IMR-90 (cell line): ENCODE measurements at regions not wholly inside any gene's neighbourhood (a gene's known extent, or its start where the extent isn't known, plus 50 kb on each side); places are given as distances from the start of the nearest gene placed in this dataset.

Experiments
- ATAC-seq: fragments of 200-7000 bp; cut with Tn5 transposase; 2 replicates; pipeline ENCODE4 v1.9.1; 2020; ENCODE audit warnings: low read depth, mild to moderate bottlenecking, moderate library complexity
- BruUV-seq: library from RNA; stranded (reverse); fragments of 400-500 nt; replicated peaks from 2 replicates; lab custom pipeline; 2021; lab: Mats Ljungman, UMichigan
- CTCF ChIA-PET: fragments of 300-600 bp; formaldehyde crosslinking; extraction: SDS; loops from one replicate; lab custom pipeline; 2021; ENCODE audit warnings: antibody characterized with exemption; lab: Yijun Ruan, JAX
- POLR2A ChIA-PET: fragments of 300-600 bp; sonication (Branson Sonifier 250); formaldehyde crosslinking; loops from one replicate; lab custom pipeline; 2022; ENCODE audit warnings: antibody characterized with exemption; ENCODE audit not compliant: unreplicated experiment; lab: Charles Lee
- DNase-seq: peaks from one replicate; pipeline ENCODE4 v3.0.0; 2013
- H2AFZ ChIP-seq: replicated peaks from 2 replicates; pipeline ENCODE3; 2013; ENCODE audit warnings: low read length, mild to moderate bottlenecking; ENCODE audit not compliant: poor library complexity
- H2AK5ac ChIP-seq: 2 replicates; pipeline ENCODE4 v1.6.1; 2013; ENCODE audit warnings: low read depth, low read length, inconsistent platforms
- H2AK9ac ChIP-seq: replicated peaks from 2 replicates; pipeline ENCODE3; 2013; ENCODE audit warnings: mild to moderate bottlenecking, low read depth, low read length, moderate library complexity; ENCODE audit not compliant: poor library complexity
- H2BK120ac ChIP-seq: 2 replicates; pipeline ENCODE4 v1.6.1; 2013; ENCODE audit warnings: low read depth, low read length, inconsistent platforms
- H2BK15ac ChIP-seq: 3 replicates; pipeline ENCODE4 v1.6.1; 2013; ENCODE audit warnings: low read depth, low read length, inconsistent platforms
- H2BK20ac ChIP-seq: 2 replicates; pipeline ENCODE4 v1.6.1; 2013; ENCODE audit warnings: low read depth, mild to moderate bottlenecking, inconsistent platforms, low read length, moderate library complexity
- H2BK5ac ChIP-seq: 2 replicates; pipeline ENCODE4 v1.6.1; 2013; ENCODE audit warnings: mild to moderate bottlenecking, low read depth, low read length, inconsistent platforms; ENCODE audit not compliant: poor library complexity, severe bottlenecking
- H3K14ac ChIP-seq: replicated peaks from 2 replicates; pipeline ENCODE4 v1.6.1; 2013; ENCODE audit warnings: low read depth, low read length, inconsistent platforms
- H3K18ac ChIP-seq: 2 replicates; pipeline ENCODE4 v1.6.1; 2013; ENCODE audit warnings: low read depth, low read length, control low read depth
- H3K23ac ChIP-seq: 2 replicates; pipeline ENCODE4 v1.6.1; 2013; ENCODE audit warnings: low read depth, low read length, inconsistent platforms
- H3K27ac ChIP-seq: 2 replicates; pipeline ENCODE4 v1.5.1; 2013; ENCODE audit warnings: mild to moderate bottlenecking, control low read depth, low read length; ENCODE audit not compliant: insufficient read depth
- H3K27me3 ChIP-seq: 2 replicates; pipeline ENCODE4 v1.6.1; 2013; ENCODE audit warnings: low read length; ENCODE audit not compliant: control insufficient read depth, insufficient read depth
- H3K36me3 ChIP-seq: 2 replicates; pipeline ENCODE4 v1.6.1; 2013; ENCODE audit warnings: low read length, mixed read lengths; ENCODE audit not compliant: control insufficient read depth, insufficient read depth
- H3K4ac ChIP-seq: 2 replicates; pipeline ENCODE4 v1.6.1; 2013; ENCODE audit warnings: low read depth, low read length, inconsistent platforms
- H3K4me1 ChIP-seq: 2 replicates; pipeline ENCODE4 v1.6.1; 2013; ENCODE audit warnings: low read length, mixed read lengths; ENCODE audit not compliant: control insufficient read depth, insufficient read depth
- H3K4me2 ChIP-seq: 2 replicates; pipeline ENCODE4 v1.6.1; 2013; ENCODE audit warnings: low read depth, mild to moderate bottlenecking, control low read depth, low read length, moderate library complexity
- H3K4me3 ChIP-seq: 2 replicates; pipeline ENCODE4 v1.5.1; 2013; ENCODE audit warnings: low read depth, mild to moderate bottlenecking, control low read depth, low read length, moderate library complexity; ENCODE audit not compliant: insufficient read depth
- H3K56ac ChIP-seq: 2 replicates; pipeline ENCODE4 v1.6.1; 2013; ENCODE audit warnings: low read length, inconsistent platforms; ENCODE audit not compliant: insufficient read depth; ENCODE audit errors: extremely low read depth
- H3K79me1 ChIP-seq, 2 experiments: 2 replicates each; pipeline ENCODE4 v1.6.1; 2013; ENCODE audit warnings: low read length in 2 of 2, inconsistent platforms in 1 of 2, low read depth in 1 of 2
- H3K9ac ChIP-seq: 2 replicates; pipeline ENCODE4 v1.6.1; 2013; ENCODE audit warnings: low read depth, low read length, control low read depth
- H3K9me1 ChIP-seq: 2 replicates; pipeline ENCODE4 v1.6.1; 2013; ENCODE audit warnings: low read length, inconsistent platforms; ENCODE audit not compliant: insufficient read depth
- H3K9me3 ChIP-seq: 2 replicates; pipeline ENCODE4 v1.6.1; 2013; ENCODE audit warnings: low read length; ENCODE audit not compliant: control insufficient read depth, insufficient read depth
- H4K20me1 ChIP-seq: 2 replicates; pipeline ENCODE4 v1.6.1; 2013; ENCODE audit warnings: low read length, inconsistent platforms; ENCODE audit not compliant: insufficient read depth
- H4K5ac ChIP-seq: 2 replicates; pipeline ENCODE4 v1.6.1; 2013; ENCODE audit warnings: mild to moderate bottlenecking, low read depth, low read length, control low read depth
- H4K8ac ChIP-seq, 2 experiments: 2 replicates each; pipeline ENCODE4 v1.6.1; 2013; ENCODE audit warnings: low read depth in 2 of 2, low read length in 2 of 2, control low read depth in 1 of 2, inconsistent platforms in 1 of 2
- H4K91ac ChIP-seq: 2 replicates; pipeline ENCODE4 v1.6.1; 2013; ENCODE audit warnings: low read depth, low read length, inconsistent platforms; ENCODE audit not compliant: insufficient read depth
- CEBPB ChIP-seq: IDR thresholded peaks from 2 replicates; pipeline ENCODE4 v1.6.1; 2012; ENCODE audit warnings: low read depth, low read length, improper control_type of control experiment
- CHD1 ChIP-seq: IDR thresholded peaks from 2 replicates; pipeline ENCODE4 v1.6.1; 2012; ENCODE audit warnings: low read depth, low read length, improper control_type of control experiment
- FOS ChIP-seq: fragments of 150-350 bp; IDR thresholded peaks from 2 replicates; pipeline ENCODE4 v1.6.1; 2016; ENCODE audit warnings: low read depth, low read length
- MAFK ChIP-seq: IDR thresholded peaks from 2 replicates; pipeline ENCODE4 v1.6.1; 2012; ENCODE audit warnings: low read depth, low read length, improper control_type of control experiment
- MAZ ChIP-seq: IDR thresholded peaks from 2 replicates; pipeline ENCODE4 v1.6.1; 2012; ENCODE audit warnings: low read depth, mild to moderate bottlenecking, low read length, improper control_type of control experiment, moderate library complexity, borderline replicate concordance
- NFE2L2 ChIP-seq: fragments of 150-350 bp; IDR thresholded peaks from 2 replicates; pipeline ENCODE4 v1.6.1; 2016; ENCODE audit warnings: low read depth, mild to moderate bottlenecking, low read length
- RFX5 ChIP-seq: IDR thresholded peaks from 2 replicates; pipeline ENCODE4 v1.8.0; 2012; ENCODE audit warnings: low read depth, mild to moderate bottlenecking, low read length, moderate library complexity
- SMC3 ChIP-seq: fragments of 150-350 bp; IDR thresholded peaks from 2 replicates; pipeline ENCODE4 v1.6.1; 2016; ENCODE audit warnings: low read depth, mild to moderate bottlenecking, antibody characterized with exemption, low read length, moderate library complexity
- WGBS, 2 experiments: methylation state at CpG; one replicate each; pipeline versions ENCODE4 v1.1.5 to v1.1.7; 2013; ENCODE audit warnings: missing lambda C conversion rate in 2 of 2; ENCODE audit not compliant: insufficient read length in 1 of 2; ENCODE audit errors: extremely low coverage in 2 of 2; 5-methylcytosine and 5-hydroxymethylcytosine counted together
- dilution Hi-C: fragments of 300-500 bp; cut with HindIII; formaldehyde crosslinking; loops from one replicate; pipeline ENCODE4 v1.14.3; 2018; ENCODE audit warnings: low sequenced_read_pairs; ENCODE audit not compliant: unreplicated experiment
- in situ Hi-C: fragments of 300-500 bp; cut with MboI; formaldehyde crosslinking; loops from 3 replicates; pipeline ENCODE4 v1.14.3; 2019; ENCODE audit warnings: low sequenced_read_pairs, inconsistent platforms, mixed read lengths
- intact Hi-C: fragments of 100-400 bp; cut with micrococcal nuclease; formaldehyde crosslinking; loops from 2 replicates; pipeline ENCODE4 v1.10.0; 2022
- TF ChIP-seq, protein P1 (sequence below): fragments of 150-350 bp; IDR thresholded peaks from 2 replicates; pipeline ENCODE4 v1.6.1; 2016; ENCODE audit warnings: low read depth, mild to moderate bottlenecking, low read length, moderate library complexity, borderline replicate concordance
- TF ChIP-seq, protein P2 (sequence below): conservative IDR thresholded peaks from 2 replicates; pipeline ENCODE4 v1.5.1; 2012; ENCODE audit warnings: mild to moderate bottlenecking, low read depth, low read length, improper control_type of control experiment
- TF ChIP-seq, protein P3 (sequence below): fragments of 150-350 bp; IDR thresholded peaks from 2 replicates; pipeline ENCODE4 v1.6.1; 2017; ENCODE audit warnings: mild to moderate bottlenecking, antibody characterized with exemption, low read length, low read depth

- Histone ChIP-seq H3K9ac (no peak overlapping the region), H2BK120ac (no peak overlapping the region), H3K27me3 (no peaks in the 10 kb centered on the region), H3K27ac (no peak overlapping the region), H3K56ac (no peak overlapping the region), H3K4me3 (no peak overlapping the region), H4K20me1 (no peaks in the 10 kb centered on the region), H3K14ac (no peak overlapping the region), H2BK15ac (no peak overlapping the region), H3K23ac (no peak overlapping the region), H3K4me1 (no peaks in the 10 kb centered on the region), H4K8ac (no peak overlapping the region), H3K36me3 (no peaks in the 10 kb centered on the region), H3K4me2 (no peak overlapping the region), H2AK9ac (no peak overlapping the region), H4K5ac (no peak overlapping the region), H2BK20ac (no peak overlapping the region), H2AK5ac (no peak overlapping the region), H2BK5ac (no peak overlapping the region), H4K91ac (no peak overlapping the region), H2AFZ (no peak overlapping the region), H3K18ac (no peak overlapping the region), H3K9me1 (no peaks in the 10 kb centered on the region), H3K79me1 (no peaks in the 10 kb centered on the region), H3K4ac (no peak overlapping the region), H3K9me3 (no peaks in the 10 kb centered on the region)
- intact Hi-C loops = no loop called here
- ChIA-PET CTCF (no interaction called here), POLR2A (no interaction called here)
- in situ Hi-C loops = no loop called here
- WGBS, 2 experiments = no CpG with 5 or more reads among the region's 2 CpGs
- ATAC-seq = no peak
- BruUV-seq = no TSS peak
- dilution Hi-C loops = no loop called here
- TF ChIP-seq, protein P1, sequence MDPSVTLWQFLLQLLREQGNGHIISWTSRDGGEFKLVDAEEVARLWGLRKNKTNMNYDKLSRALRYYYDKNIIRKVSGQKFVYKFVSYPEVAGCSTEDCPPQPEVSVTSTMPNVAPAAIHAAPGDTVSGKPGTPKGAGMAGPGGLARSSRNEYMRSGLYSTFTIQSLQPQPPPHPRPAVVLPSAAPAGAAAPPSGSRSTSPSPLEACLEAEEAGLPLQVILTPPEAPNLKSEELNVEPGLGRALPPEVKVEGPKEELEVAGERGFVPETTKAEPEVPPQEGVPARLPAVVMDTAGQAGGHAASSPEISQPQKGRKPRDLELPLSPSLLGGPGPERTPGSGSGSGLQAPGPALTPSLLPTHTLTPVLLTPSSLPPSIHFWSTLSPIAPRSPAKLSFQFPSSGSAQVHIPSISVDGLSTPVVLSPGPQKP = no peak
- no peak for TF ChIP-seq NFE2L2
- TF ChIP-seq FOS = no peak
- TF ChIP-seq MAZ = no peak
- TF ChIP-seq CHD1 = no peak
- no peak for TF ChIP-seq CEBPB
- no peak for TF ChIP-seq MAFK
- TF ChIP-seq, protein P2, sequence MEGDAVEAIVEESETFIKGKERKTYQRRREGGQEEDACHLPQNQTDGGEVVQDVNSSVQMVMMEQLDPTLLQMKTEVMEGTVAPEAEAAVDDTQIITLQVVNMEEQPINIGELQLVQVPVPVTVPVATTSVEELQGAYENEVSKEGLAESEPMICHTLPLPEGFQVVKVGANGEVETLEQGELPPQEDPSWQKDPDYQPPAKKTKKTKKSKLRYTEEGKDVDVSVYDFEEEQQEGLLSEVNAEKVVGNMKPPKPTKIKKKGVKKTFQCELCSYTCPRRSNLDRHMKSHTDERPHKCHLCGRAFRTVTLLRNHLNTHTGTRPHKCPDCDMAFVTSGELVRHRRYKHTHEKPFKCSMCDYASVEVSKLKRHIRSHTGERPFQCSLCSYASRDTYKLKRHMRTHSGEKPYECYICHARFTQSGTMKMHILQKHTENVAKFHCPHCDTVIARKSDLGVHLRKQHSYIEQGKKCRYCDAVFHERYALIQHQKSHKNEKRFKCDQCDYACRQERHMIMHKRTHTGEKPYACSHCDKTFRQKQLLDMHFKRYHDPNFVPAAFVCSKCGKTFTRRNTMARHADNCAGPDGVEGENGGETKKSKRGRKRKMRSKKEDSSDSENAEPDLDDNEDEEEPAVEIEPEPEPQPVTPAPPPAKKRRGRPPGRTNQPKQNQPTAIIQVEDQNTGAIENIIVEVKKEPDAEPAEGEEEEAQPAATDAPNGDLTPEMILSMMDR = no peak
- TF ChIP-seq SMC3 = no peak
- TF ChIP-seq, protein P3, sequence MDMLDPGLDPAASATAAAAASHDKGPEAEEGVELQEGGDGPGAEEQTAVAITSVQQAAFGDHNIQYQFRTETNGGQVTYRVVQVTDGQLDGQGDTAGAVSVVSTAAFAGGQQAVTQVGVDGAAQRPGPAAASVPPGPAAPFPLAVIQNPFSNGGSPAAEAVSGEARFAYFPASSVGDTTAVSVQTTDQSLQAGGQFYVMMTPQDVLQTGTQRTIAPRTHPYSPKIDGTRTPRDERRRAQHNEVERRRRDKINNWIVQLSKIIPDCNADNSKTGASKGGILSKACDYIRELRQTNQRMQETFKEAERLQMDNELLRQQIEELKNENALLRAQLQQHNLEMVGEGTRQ = no peak
- TF ChIP-seq RFX5 = no peak
- DNase-seq = no peak
Observed at GRCh38 chr1:87935130-87935529, 606.5 kb downstream of the LMO4 start.
